Endothelial cell (in vitro differentiated cells): ENCODE measurements at regions not wholly inside any gene's neighbourhood (a gene's known extent, or its start where the extent isn't known, plus 50 kb on each side); places are given as distances from the start of the nearest gene placed in this dataset.
"Not testable (repeated sequence)": the region's sequence is repeated elsewhere in the genome, so short reads cannot be mapped to it uniquely, and the experiment has no call there.

Source experiments
- DNase-seq: peaks from one replicate; pipeline ENCODE4 v3.0.0; 2021; ENCODE audit warnings: low spot score
- H3K27ac Mint-ChIP-seq: one replicate; pipeline ENCODE4 v1.8.0; 2021; ENCODE audit warnings: mixed read lengths, inconsistent platforms; ENCODE audit not compliant: unreplicated experiment
- H3K27me3 Mint-ChIP-seq: one replicate; pipeline ENCODE4 v1.8.0; 2021; ENCODE audit warnings: mild to moderate bottlenecking, moderate library complexity, mixed read lengths, inconsistent platforms; ENCODE audit not compliant: unreplicated experiment
- H3K36me3 Mint-ChIP-seq: one replicate; pipeline ENCODE4 v1.8.0; 2021; ENCODE audit warnings: mild to moderate bottlenecking, low read depth, mixed read lengths, inconsistent platforms; ENCODE audit not compliant: unreplicated experiment
- H3K4me1 Mint-ChIP-seq: one replicate; pipeline ENCODE4 v1.8.0; 2021; ENCODE audit warnings: mild to moderate bottlenecking, mixed read lengths, inconsistent platforms; ENCODE audit not compliant: unreplicated experiment
- H3K4me3 Mint-ChIP-seq: one replicate; pipeline ENCODE4 v1.8.0; 2021; ENCODE audit warnings: mild to moderate bottlenecking, mixed read lengths, inconsistent platforms; ENCODE audit not compliant: unreplicated experiment
- H3K9me3 Mint-ChIP-seq: one replicate; pipeline ENCODE4 v1.8.0; 2021; ENCODE audit warnings: mixed read lengths, inconsistent platforms; ENCODE audit not compliant: unreplicated experiment
- TF ChIP-seq, protein P1 (sequence below): fragments of 200-600 bp; sonication (generic); IDR thresholded peaks from one replicate; pipeline ENCODE4 v1.5.0; 2021; ENCODE audit warnings: antibody characterized with exemption; ENCODE audit not compliant: unreplicated experiment

DNA sequence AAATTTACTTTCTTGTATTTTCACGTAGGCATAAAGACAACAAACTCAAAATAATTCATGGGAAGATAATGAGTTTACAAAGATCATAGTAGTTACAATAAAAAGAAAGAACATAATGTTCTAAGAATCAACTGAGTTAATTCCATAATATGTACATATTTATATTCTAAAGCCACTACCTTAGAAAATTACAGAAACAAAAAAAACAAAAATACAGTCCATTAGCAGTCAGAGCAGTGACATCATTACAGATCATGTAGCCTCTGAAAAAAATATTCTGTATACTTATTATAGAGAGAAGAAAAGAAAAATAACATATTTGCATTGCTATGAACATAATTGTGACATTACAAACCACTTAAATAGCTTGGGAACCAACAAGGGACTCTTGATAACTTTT is 360.1 kb upstream of the RGS18 start:
- no peak for DNase-seq
- Mint-ChIP-seq H3K4me1 (no peaks in the 10 kb centered on the region), H3K36me3 (no peaks in the 10 kb centered on the region), H3K4me3 (no peak overlapping the region), H3K27ac (no peak overlapping the region), H3K9me3 (no peaks in the 10 kb centered on the region), H3K27me3 (no peaks in the 10 kb centered on the region)
- TF ChIP-seq, protein P1, sequence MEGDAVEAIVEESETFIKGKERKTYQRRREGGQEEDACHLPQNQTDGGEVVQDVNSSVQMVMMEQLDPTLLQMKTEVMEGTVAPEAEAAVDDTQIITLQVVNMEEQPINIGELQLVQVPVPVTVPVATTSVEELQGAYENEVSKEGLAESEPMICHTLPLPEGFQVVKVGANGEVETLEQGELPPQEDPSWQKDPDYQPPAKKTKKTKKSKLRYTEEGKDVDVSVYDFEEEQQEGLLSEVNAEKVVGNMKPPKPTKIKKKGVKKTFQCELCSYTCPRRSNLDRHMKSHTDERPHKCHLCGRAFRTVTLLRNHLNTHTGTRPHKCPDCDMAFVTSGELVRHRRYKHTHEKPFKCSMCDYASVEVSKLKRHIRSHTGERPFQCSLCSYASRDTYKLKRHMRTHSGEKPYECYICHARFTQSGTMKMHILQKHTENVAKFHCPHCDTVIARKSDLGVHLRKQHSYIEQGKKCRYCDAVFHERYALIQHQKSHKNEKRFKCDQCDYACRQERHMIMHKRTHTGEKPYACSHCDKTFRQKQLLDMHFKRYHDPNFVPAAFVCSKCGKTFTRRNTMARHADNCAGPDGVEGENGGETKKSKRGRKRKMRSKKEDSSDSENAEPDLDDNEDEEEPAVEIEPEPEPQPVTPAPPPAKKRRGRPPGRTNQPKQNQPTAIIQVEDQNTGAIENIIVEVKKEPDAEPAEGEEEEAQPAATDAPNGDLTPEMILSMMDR, result no peak

GRCh38 chr1:191804311-191804710 is 354.0 kb upstream of the RGS18 start:
- Mint-ChIP-seq H3K4me3 (no peak overlapping the region), H3K27ac (peak overlapping the region; percentile 95), H3K4me1 (peaks cover 23% of the 10 kb centered on the region), H3K36me3 (no peaks in the 10 kb centered on the region), H3K9me3 (no peaks in the 10 kb centered on the region), H3K27me3 (no peaks in the 10 kb centered on the region)
- TF ChIP-seq, protein P1, result no peak
- DNase-seq, result peak; percentile 52

GRCh38 chr1:191813593-191813992 is 344.7 kb upstream of the RGS18 start:
- H3K36me3 Mint-ChIP-seq, H3K4me3 Mint-ChIP-seq, H3K27me3 Mint-ChIP-seq, H3K9me3 Mint-ChIP-seq, DNase-seq, H3K4me1 Mint-ChIP-seq, H3K27ac Mint-ChIP-seq: not testable (repeated sequence)

DNA sequence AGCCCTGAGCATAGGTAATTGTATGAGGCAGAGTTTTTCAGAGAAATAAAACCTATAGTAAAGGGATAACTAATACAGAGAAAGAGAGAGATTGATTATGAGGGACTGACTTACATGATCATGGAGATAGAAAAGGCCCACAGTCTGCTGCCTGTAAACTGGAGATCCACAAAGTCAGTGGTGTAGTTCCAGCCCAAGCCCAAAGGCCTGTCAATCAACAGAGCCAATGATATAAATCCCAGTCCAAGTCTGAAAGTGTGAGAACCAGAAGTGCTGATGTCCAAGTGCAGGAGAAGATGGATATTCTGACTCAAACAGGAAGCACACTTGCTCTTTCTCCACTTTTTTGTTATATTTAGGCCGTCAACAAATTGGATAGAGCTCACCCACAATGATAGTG is 340.1 kb upstream of the RGS18 start:
- H3K4me3 Mint-ChIP-seq, result no peak overlapping the region

DNA sequence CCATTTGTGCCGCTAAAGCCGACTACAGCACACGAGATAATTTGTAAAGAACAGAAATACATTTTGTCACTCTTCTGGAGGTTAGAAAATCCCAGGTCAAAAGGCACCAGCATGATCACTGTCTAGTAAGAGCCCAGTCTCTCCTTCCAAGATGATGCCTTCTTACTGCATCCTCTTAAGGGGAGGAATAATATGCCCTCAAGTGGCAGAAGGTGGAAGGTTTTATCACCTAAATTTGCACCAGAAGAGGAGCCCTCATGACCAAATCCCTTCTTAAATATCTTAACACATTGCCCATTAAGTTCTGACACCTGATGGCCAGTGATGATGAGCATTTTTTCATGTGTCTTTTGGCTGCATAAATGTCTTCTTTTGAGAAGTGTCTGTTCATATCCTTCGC is 326.7 kb upstream of the RGS18 start:
- no peak for DNase-seq
- Mint-ChIP-seq H3K4me1 (no peaks in the 10 kb centered on the region), H3K27ac (no peak overlapping the region), H3K27me3 (no peaks in the 10 kb centered on the region), H3K9me3 (no peaks in the 10 kb centered on the region), H3K36me3 (no peaks in the 10 kb centered on the region), H3K4me3 (no peak overlapping the region)
- TF ChIP-seq, protein P1, result no peak

More for the DNA sequence above, 340.1 kb upstream of the RGS18 start:
- Mint-ChIP-seq H3K27ac (no peak overlapping the region), H3K36me3 (peaks cover 7% of the 10 kb centered on the region), H3K4me1 (no peaks in the 10 kb centered on the region), H3K27me3 (no peaks in the 10 kb centered on the region), H3K9me3 (no peaks in the 10 kb centered on the region)
- TF ChIP-seq, protein P1, result no peak
- DNase-seq, result no peak

DNA sequence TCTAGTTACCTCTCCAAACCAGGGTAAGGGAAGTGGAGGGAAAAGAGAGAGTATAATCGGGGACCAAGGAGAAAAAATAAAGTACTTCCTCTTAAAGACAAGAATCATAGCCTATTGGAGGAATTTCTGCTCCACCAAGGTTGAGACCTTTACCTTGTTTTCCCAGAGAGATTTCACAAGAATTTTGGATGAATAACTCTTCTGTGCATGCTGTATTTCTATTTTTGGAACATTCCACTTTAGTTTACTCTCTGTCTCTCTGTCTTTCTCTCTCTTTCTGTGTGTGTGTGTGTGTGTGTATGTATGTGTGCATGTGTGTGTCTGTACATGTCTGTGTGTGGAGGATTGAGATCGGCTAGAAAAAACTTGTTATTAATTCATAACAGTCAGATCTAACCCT is 318.4 kb upstream of the RGS18 start:
- H3K9me3 Mint-ChIP-seq, result no peaks in the 10 kb centered on the region
- TF ChIP-seq, protein P1, result no peak
- no peaks in the 10 kb centered on the region for H3K27me3 Mint-ChIP-seq
- peaks cover 3% of the 10 kb centered on the region for H3K4me1 Mint-ChIP-seq
- H3K36me3 Mint-ChIP-seq, result no peaks in the 10 kb centered on the region
- DNase-seq, result no peak
- H3K4me3 Mint-ChIP-seq, result no peak overlapping the region
- H3K27ac Mint-ChIP-seq, result no peak overlapping the region
